ENCODE measurements at regions not wholly inside any gene's neighbourhood (a gene's known extent, or its start where the extent isn't known, plus 50 kb on each side); places are given as distances from the start of the nearest gene placed in this dataset.
A peak's percentile ranks its signal among the peaks of the same experiment; 100 is the strongest.
"Not testable (repeated sequence)": the region's sequence is repeated elsewhere in the genome, so short reads cannot be mapped to it uniquely, and the experiment has no call there.

GRCh38 chr6:141932685-141933084 is 200.0 kb upstream of the GJE1 start:
- no peaks in the 10 kb centered on the region for H3K27me3 ChIP-seq (ENCODE audit: control insufficient read depth in 2 of 2, insufficient read depth in 2 of 2, low read length in 2 of 2)
- no peak overlapping the region for H3K9ac ChIP-seq (ENCODE audit: insufficient read depth in 1 of 2, low read depth in 2 of 2, low read length in 2 of 2)
- CTCF ChIA-PET (ENCODE audit: low intra/inter-chr PET ratio), result no interaction called here
- no peaks in the 10 kb centered on the region for H3K4me1 ChIP-seq (replicated peaks in 1 of 2; ENCODE audit: control insufficient read depth in 2 of 2, insufficient read depth in 2 of 2, low read length in 2 of 2)
- no peak overlapping the region for H3K27ac ChIP-seq (ENCODE audit: extremely low read depth, low read depth, low read length)
- no peak for DNase-seq (ENCODE audit: extremely low read depth in 1 of 4, low spot score in 3 of 4)
- no peak for FAIRE-seq
- no peaks in the 10 kb centered on the region for H3K36me3 ChIP-seq (ENCODE audit: control insufficient read depth, insufficient read depth, low read length)
- H2AFZ ChIP-seq (ENCODE audit: low read depth, low read length), result no peak overlapping the region
- in situ Hi-C loops (cut with MboI) (no loop called here), intact Hi-C loops (cut with micrococcal nuclease) (no loop called here)
- WGBS (ENCODE audit: insufficient coverage, low coverage, missing lambda C conversion rate), result 18% methylated on average over 3 of the region's 3 CpGs
- no peaks in the 10 kb centered on the region for H3K9me3 ChIP-seq (replicated peaks; ENCODE audit: control insufficient read depth, insufficient read depth, low read depth, low read length)
- H4K20me1 ChIP-seq (replicated peaks; ENCODE audit: control insufficient read depth, insufficient read depth, low read length), result no peaks in the 10 kb centered on the region
- BruUV-seq (replicated peaks), result no TSS peak
- H3K4me2 ChIP-seq (ENCODE audit: insufficient read depth, low read length), result no peak overlapping the region
- POLR2A ChIA-PET, result no interaction called here
- no peaks in the 10 kb centered on the region for H3K79me2 ChIP-seq (ENCODE audit: control insufficient read depth, insufficient read depth, low read length)
- TF ChIP-seq ZNF175 (CRISPR knock-in tag; IDR thresholded peaks at IDR 0.05; ENCODE audit: low read depth) (no peak), POLR2G (IDR thresholded peaks at IDR 0.05; ENCODE audit: low read depth, low read length) (no peak), SP2 (IDR thresholded peaks at IDR 0.05; ENCODE audit: extremely low read depth, low read depth, low read length, poor library complexity, severe bottlenecking) (no peak), HLTF (IDR thresholded peaks at IDR 0.05) (no peak)
- ATAC-seq, result no peak
- H3K4me3 ChIP-seq, result no peak overlapping the region
- H3K9me1 ChIP-seq (ENCODE audit: control insufficient read depth, insufficient read depth, low read length), result no peaks in the 10 kb centered on the region

DNA sequence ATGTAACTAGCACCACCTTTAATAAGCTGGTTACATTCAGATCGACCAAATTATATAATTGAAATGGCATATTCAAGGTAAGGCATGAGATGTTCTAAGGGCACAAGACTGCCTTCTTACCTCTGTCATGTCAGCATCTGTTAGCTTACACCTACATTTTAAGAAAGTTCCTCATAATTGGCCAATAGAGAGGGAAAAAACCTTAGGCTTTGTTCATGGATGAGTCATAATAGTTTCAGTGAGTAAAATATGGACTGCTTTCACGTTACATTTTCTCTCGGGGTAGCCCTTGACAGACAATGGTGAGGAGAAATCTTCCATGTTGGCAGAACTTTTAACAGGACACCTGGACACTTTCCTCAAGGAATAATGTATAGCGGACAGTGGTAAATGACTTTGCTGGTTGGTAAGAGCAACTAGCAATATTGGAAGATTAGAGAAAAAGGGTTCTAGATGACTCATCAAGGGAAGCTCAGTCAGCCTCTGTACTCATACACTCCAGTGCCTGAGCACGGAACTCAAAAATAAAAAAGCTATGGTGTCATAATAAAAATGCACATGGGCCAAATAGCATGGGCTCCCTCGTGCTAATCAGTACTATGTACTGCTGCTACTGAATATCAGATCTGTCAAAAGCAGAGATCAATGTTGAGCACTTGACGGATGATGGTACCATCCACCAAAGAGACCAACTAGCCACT is 206.4 kb upstream of the GJE1 start:
- H2AFZ ChIP-seq (ENCODE audit: low read depth, low read length); H3K27me3 ChIP-seq (ENCODE audit: control insufficient read depth in 2 of 2, insufficient read depth in 2 of 2, low read length in 2 of 2); H3K79me2 ChIP-seq (ENCODE audit: control insufficient read depth, insufficient read depth, low read length); H3K27ac ChIP-seq (ENCODE audit: extremely low read depth, low read depth, low read length); CTCF ChIA-PET (ENCODE audit: low intra/inter-chr PET ratio); in situ Hi-C loops (cut with MboI); BruUV-seq (replicated peaks); H3K9me3 ChIP-seq (replicated peaks; ENCODE audit: control insufficient read depth, insufficient read depth, low read depth, low read length); H4K20me1 ChIP-seq (replicated peaks; ENCODE audit: control insufficient read depth, insufficient read depth, low read length); H3K4me1 ChIP-seq (replicated peaks in 1 of 2; ENCODE audit: control insufficient read depth in 2 of 2, insufficient read depth in 2 of 2, low read length in 2 of 2); H3K4me2 ChIP-seq (ENCODE audit: insufficient read depth, low read length); H3K4me3 ChIP-seq; H3K9me1 ChIP-seq (ENCODE audit: control insufficient read depth, insufficient read depth, low read length); ATAC-seq; POLR2A ChIA-PET; H3K9ac ChIP-seq (ENCODE audit: insufficient read depth in 1 of 2, low read depth in 2 of 2, low read length in 2 of 2); DNase-seq (ENCODE audit: extremely low read depth in 1 of 4, low spot score in 3 of 4); H3K36me3 ChIP-seq (ENCODE audit: control insufficient read depth, insufficient read depth, low read length); intact Hi-C loops (cut with micrococcal nuclease); TF ChIP-seq ATF3 (CRISPR knock-in tag; conservative IDR thresholded peaks at IDR 0.05): not testable (repeated sequence)
- peak; percentile 26 for FAIRE-seq
- 25% methylated on average over 4 of the region's 7 CpGs for WGBS (ENCODE audit: insufficient coverage, low coverage, missing lambda C conversion rate)
- peak; percentile 27 for TF ChIP-seq ATF3 (IDR thresholded peaks at IDR 0.05)

Measured in K562 (cell line).